Neural cell (in vitro differentiated cells): ENCODE measurements at regions not wholly inside any gene's neighbourhood (a gene's known extent, or its start where the extent isn't known, plus 50 kb on each side); places are given as distances from the start of the nearest gene placed in this dataset.

Experiments
- H2AFZ ChIP-seq: fragments of 200-600, 300-800 bp; sonication (generic), shearing (Covaris generic); 2 replicates; pipeline ENCODE4 v1.6.0; 2014; ENCODE audit warnings: low read depth, mild to moderate bottlenecking, antibody characterized with exemption, low read length, moderate library complexity
- H3F3A ChIP-seq: fragments of 200-600 bp; shearing (Covaris generic); 2 replicates; pipeline ENCODE4 v1.6.1; 2016; ENCODE audit warnings: mild to moderate bottlenecking, moderate library complexity, mixed read lengths, antibody characterized with exemption, low read length; ENCODE audit not compliant: insufficient read depth, poor library complexity, severe bottlenecking
- H3K27ac ChIP-seq: fragments of 200-600, 300-800 bp; sonication (generic), shearing (Covaris generic); 2 replicates; pipeline ENCODE4 v1.5.1; 2014; ENCODE audit warnings: mild to moderate bottlenecking, low read length, moderate library complexity
- H3K27me3 ChIP-seq: fragments of 300-800, 200-600 bp; sonication (generic), shearing (Covaris generic); 2 replicates; pipeline ENCODE4 v1.6.0; 2014; ENCODE audit warnings: mild to moderate bottlenecking, low read depth, low read length, moderate library complexity; ENCODE audit not compliant: insufficient read depth
- H3K36me3 ChIP-seq: fragments of 300-800, 200-600 bp; sonication (generic), shearing (Covaris generic); 2 replicates; pipeline ENCODE4 v1.5.1; 2014; ENCODE audit warnings: mild to moderate bottlenecking, antibody characterized with exemption, low read length, moderate library complexity; ENCODE audit not compliant: insufficient read depth
- H3K4me2 ChIP-seq: fragments of 300-800, 200-600 bp; sonication (generic), shearing (Covaris generic); 2 replicates; pipeline ENCODE4 v1.6.0; 2014; ENCODE audit warnings: mild to moderate bottlenecking, low read length
- H3K4me3 ChIP-seq: fragments of 300-800, 200-600 bp; sonication (generic), shearing (Covaris generic); 2 replicates; pipeline ENCODE4 v1.5.1; 2014; ENCODE audit warnings: mild to moderate bottlenecking, low read length, moderate library complexity
- H3K79me2 ChIP-seq: fragments of 200-600 bp; shearing (Covaris generic); replicated peaks from 2 replicates; pipeline ENCODE4 v1.6.0; 2014; ENCODE audit warnings: mild to moderate bottlenecking, low read length, moderate library complexity; ENCODE audit not compliant: insufficient read depth
- H3K9ac ChIP-seq: fragments of 300-800, 200-600 bp; sonication (generic), shearing (Covaris generic); 2 replicates; pipeline ENCODE4 v1.6.1; 2016; ENCODE audit warnings: mild to moderate bottlenecking, low read length, mixed read lengths
- H3K9me2 ChIP-seq: fragments of 200-600 bp; shearing (Covaris generic); 2 replicates; pipeline ENCODE4 v1.6.1; 2016; ENCODE audit warnings: mild to moderate bottlenecking, low read length, mixed read lengths; ENCODE audit not compliant: insufficient read depth
- H3K9me3 ChIP-seq: fragments of 200-600, 300-800 bp; sonication (generic), shearing (Covaris generic); 2 replicates; pipeline ENCODE4 v1.6.1; 2016; ENCODE audit warnings: mild to moderate bottlenecking, mixed run types, low read length, moderate library complexity, mixed read lengths
- H4K20me1 ChIP-seq: fragments of 200-600 bp; shearing (Covaris generic); 2 replicates; pipeline ENCODE4 v1.6.1; 2016; ENCODE audit warnings: mild to moderate bottlenecking, mixed run types; ENCODE audit not compliant: insufficient read depth
- EP300 ChIP-seq: fragments of 450-650 bp; conservative IDR thresholded peaks from 2 replicates; pipeline ENCODE4 v1.6.1; 2014; ENCODE audit warnings: antibody characterized with exemption, mild to moderate bottlenecking, moderate library complexity; ENCODE audit not compliant: poor library complexity, severe bottlenecking
- EZH2 ChIP-seq: fragments of 200-600, 300-800 bp; shearing (Covaris generic), sonication (generic); IDR thresholded peaks from 2 replicates; pipeline ENCODE4 v1.6.1; 2014; ENCODE audit warnings: antibody characterized with exemption, low read length, borderline replicate concordance, mild to moderate bottlenecking; ENCODE audit not compliant: insufficient read depth, poor library complexity, severe bottlenecking
- MXI1 ChIP-seq: fragments of 450-650 bp; conservative IDR thresholded peaks from 2 replicates; pipeline ENCODE4 v1.6.1; 2014; ENCODE audit warnings: antibody characterized with exemption, mild to moderate bottlenecking; ENCODE audit not compliant: poor library complexity, severe bottlenecking
- POLR2AphosphoS5 ChIP-seq: IDR thresholded peaks from 2 replicates; pipeline ENCODE4 v1.6.1; 2012
- RAD21 ChIP-seq: fragments of 450-650 bp; conservative IDR thresholded peaks from 2 replicates; pipeline ENCODE4 v1.6.1; 2014; ENCODE audit warnings: antibody characterized with exemption, mild to moderate bottlenecking, moderate library complexity
- SMC3 ChIP-seq: fragments of 450-650 bp; conservative IDR thresholded peaks from 2 replicates; pipeline ENCODE4 v1.6.1; 2014; ENCODE audit warnings: antibody characterized with exemption, mild to moderate bottlenecking, moderate library complexity; ENCODE audit not compliant: poor library complexity
- TAF1 ChIP-seq: IDR thresholded peaks from 2 replicates; pipeline ENCODE4 v1.6.1; 2012; ENCODE audit warnings: low read depth
- TF ChIP-seq, protein P1 (sequence below): IDR thresholded peaks from 2 replicates; pipeline ENCODE4 v1.6.1; 2012; ENCODE audit warnings: borderline replicate concordance
- TF ChIP-seq, protein P2 (sequence below): fragments of 450-650 bp; IDR thresholded peaks from 2 replicates; pipeline ENCODE4 v1.5.1; 2014; ENCODE audit warnings: antibody characterized with exemption, mild to moderate bottlenecking, moderate library complexity; ENCODE audit not compliant: poor library complexity, severe bottlenecking

DNA sequence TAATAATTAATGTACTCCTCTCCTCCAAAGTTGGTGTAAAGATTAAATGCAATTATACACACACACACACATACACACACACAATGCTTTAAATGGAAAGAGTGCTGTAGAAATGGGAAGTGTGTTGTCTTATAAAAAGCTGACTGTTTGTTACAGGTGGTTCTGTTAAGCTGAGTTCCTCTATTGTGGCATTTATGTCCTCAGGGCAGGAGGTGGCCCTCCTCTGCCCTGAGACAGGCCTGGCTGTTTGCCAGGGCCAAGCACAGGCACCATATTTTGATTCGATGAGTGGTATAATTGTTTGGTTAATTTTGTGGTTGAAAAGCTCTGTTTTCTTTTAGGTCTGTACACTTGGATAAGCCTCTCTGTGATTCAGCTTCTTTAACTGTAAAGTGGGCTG, 573.9 kb downstream of the KIF4B start:
- no peak overlapping the region for H3K4me2 ChIP-seq
- no peak for TF ChIP-seq EP300
- TF ChIP-seq MXI1 = no peak
- TF ChIP-seq, protein P1, sequence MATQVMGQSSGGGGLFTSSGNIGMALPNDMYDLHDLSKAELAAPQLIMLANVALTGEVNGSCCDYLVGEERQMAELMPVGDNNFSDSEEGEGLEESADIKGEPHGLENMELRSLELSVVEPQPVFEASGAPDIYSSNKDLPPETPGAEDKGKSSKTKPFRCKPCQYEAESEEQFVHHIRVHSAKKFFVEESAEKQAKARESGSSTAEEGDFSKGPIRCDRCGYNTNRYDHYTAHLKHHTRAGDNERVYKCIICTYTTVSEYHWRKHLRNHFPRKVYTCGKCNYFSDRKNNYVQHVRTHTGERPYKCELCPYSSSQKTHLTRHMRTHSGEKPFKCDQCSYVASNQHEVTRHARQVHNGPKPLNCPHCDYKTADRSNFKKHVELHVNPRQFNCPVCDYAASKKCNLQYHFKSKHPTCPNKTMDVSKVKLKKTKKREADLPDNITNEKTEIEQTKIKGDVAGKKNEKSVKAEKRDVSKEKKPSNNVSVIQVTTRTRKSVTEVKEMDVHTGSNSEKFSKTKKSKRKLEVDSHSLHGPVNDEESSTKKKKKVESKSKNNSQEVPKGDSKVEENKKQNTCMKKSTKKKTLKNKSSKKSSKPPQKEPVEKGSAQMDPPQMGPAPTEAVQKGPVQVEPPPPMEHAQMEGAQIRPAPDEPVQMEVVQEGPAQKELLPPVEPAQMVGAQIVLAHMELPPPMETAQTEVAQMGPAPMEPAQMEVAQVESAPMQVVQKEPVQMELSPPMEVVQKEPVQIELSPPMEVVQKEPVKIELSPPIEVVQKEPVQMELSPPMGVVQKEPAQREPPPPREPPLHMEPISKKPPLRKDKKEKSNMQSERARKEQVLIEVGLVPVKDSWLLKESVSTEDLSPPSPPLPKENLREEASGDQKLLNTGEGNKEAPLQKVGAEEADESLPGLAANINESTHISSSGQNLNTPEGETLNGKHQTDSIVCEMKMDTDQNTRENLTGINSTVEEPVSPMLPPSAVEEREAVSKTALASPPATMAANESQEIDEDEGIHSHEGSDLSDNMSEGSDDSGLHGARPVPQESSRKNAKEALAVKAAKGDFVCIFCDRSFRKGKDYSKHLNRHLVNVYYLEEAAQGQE = no peak
- TF ChIP-seq EZH2 = no peak
- TF ChIP-seq SMC3 = no peak
- TF ChIP-seq, protein P2, sequence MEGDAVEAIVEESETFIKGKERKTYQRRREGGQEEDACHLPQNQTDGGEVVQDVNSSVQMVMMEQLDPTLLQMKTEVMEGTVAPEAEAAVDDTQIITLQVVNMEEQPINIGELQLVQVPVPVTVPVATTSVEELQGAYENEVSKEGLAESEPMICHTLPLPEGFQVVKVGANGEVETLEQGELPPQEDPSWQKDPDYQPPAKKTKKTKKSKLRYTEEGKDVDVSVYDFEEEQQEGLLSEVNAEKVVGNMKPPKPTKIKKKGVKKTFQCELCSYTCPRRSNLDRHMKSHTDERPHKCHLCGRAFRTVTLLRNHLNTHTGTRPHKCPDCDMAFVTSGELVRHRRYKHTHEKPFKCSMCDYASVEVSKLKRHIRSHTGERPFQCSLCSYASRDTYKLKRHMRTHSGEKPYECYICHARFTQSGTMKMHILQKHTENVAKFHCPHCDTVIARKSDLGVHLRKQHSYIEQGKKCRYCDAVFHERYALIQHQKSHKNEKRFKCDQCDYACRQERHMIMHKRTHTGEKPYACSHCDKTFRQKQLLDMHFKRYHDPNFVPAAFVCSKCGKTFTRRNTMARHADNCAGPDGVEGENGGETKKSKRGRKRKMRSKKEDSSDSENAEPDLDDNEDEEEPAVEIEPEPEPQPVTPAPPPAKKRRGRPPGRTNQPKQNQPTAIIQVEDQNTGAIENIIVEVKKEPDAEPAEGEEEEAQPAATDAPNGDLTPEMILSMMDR = no peak
- no peak for TF ChIP-seq RAD21
- no peak for TF ChIP-seq TAF1
- TF ChIP-seq POLR2AphosphoS5 = no peak
- H3K4me3 ChIP-seq = no peak overlapping the region
- no peak overlapping the region for H3K9ac ChIP-seq
- no peaks in the 10 kb centered on the region for H3K9me3 ChIP-seq
- no peaks in the 10 kb centered on the region for H3K79me2 ChIP-seq
- H2AFZ ChIP-seq = no peak overlapping the region
- H3K27me3 ChIP-seq = no peaks in the 10 kb centered on the region
- H4K20me1 ChIP-seq = no peaks in the 10 kb centered on the region
- H3K36me3 ChIP-seq = no peaks in the 10 kb centered on the region
- H3K27ac ChIP-seq = no peak overlapping the region
- H3K9me2 ChIP-seq = no peaks in the 10 kb centered on the region
- H3F3A ChIP-seq = no peaks in the 10 kb centered on the region

DNA sequence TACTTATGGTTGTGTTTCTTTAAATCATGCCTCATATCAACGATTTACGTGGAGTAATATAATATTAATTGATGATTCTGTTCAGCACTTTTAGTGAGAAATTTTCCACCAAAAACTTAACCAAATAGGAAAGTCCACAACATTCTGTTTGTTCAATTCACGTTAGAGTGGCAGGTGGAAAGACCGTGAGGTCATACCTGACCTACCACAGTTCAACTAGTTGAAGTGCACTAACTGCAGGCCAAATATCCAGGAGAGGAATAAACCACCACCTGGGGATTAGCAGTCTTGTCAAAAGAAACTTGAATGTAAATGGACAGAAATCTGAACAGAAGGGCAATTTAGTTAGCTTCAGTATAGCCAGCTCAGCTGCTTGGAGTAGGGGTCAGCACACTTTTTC, 577.7 kb downstream of the KIF4B start:
- H3K27ac ChIP-seq = no peak overlapping the region
- no peak overlapping the region for H3K9ac ChIP-seq
- no peaks in the 10 kb centered on the region for H3K79me2 ChIP-seq
- no peaks in the 10 kb centered on the region for H4K20me1 ChIP-seq
- no peak overlapping the region for H3K4me3 ChIP-seq
- no peaks in the 10 kb centered on the region for H3K36me3 ChIP-seq
- H3K9me3 ChIP-seq = no peaks in the 10 kb centered on the region
- H3F3A ChIP-seq = no peaks in the 10 kb centered on the region
- no peaks in the 10 kb centered on the region for H3K9me2 ChIP-seq
- H2AFZ ChIP-seq = no peak overlapping the region
- no peak overlapping the region for H3K4me2 ChIP-seq
- TF ChIP-seq SMC3 = no peak
- TF ChIP-seq MXI1 = no peak
- no peak for TF ChIP-seq EP300
- TF ChIP-seq, protein P1 = no peak
- TF ChIP-seq RAD21 = no peak
- TF ChIP-seq, protein P2 = no peak
- no peak for TF ChIP-seq POLR2AphosphoS5
- no peak for TF ChIP-seq TAF1
- TF ChIP-seq EZH2 = no peak
- H3K27me3 ChIP-seq = no peaks in the 10 kb centered on the region
